ENCODE measurements at regions not wholly inside any gene's neighbourhood (a gene's known extent, or its start where the extent isn't known, plus 50 kb on each side); places are given as distances from the start of the nearest gene placed in this dataset.

DNA sequence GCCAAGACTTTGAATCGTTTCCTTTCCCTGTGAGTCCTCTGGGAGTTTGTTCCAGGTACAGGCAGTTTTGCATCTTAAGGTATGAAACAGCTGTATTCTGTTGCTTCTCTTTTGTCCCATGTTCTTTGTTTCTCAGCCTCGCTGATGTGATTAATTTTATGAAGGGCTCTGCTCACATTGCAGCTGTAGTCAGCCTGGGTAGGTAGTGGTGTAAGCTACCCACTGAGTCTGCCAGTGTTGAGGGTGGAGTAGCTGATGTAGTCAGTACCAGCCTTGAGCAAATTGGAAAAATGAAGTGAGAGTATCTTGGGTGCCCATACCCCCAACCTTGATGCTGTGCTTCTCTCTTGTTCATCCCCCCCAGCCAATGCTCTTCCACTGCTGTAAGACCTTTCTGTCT, 139.6 kb upstream of the SMIM31 start:
- DNase-seq (ENCODE audit: low read depth), result no peak
- no peak for TF ChIP-seq CTCF (IDR thresholded peaks at IDR 0.05; ENCODE audit: insufficient read depth, low read depth, low read length, missing control alignments)
- no peak overlapping the region for H3K4me3 ChIP-seq (ENCODE audit: low read length)

DNA sequence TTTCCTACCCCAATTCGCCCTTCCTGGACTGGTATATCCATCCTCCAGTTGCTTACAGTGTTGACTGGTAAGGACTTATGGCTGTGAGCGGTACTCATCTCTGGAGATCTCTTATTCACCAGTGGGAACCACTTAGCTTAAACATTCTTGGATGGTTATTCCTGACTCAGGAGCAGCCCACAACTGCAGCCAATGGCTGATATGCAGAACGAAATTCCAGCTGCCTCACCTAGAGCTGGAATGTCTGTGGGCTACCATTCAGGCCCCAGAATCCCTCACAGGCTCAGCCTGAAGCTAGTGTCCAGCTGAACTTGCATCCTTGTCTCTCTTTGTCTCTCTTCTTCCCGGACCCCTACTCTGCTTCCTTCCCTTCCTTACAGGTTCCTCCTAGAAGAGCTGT, 138.9 kb upstream of the SMIM31 start:
- TF ChIP-seq CTCF (IDR thresholded peaks at IDR 0.05; ENCODE audit: insufficient read depth, low read depth, low read length, missing control alignments), result no peak
- no peak overlapping the region for H3K4me3 ChIP-seq (ENCODE audit: low read length)
- no peak for DNase-seq (ENCODE audit: low read depth)

- H3K4me3 ChIP-seq (ENCODE audit: low read length), result no peak overlapping the region
- DNase-seq (ENCODE audit: low read depth), result no peak
- no peak for TF ChIP-seq CTCF (IDR thresholded peaks at IDR 0.05; ENCODE audit: insufficient read depth, low read depth, low read length, missing control alignments)
Observed at GRCh38 chr4:164615964-164616363, 138.0 kb upstream of the SMIM31 start.

DNA sequence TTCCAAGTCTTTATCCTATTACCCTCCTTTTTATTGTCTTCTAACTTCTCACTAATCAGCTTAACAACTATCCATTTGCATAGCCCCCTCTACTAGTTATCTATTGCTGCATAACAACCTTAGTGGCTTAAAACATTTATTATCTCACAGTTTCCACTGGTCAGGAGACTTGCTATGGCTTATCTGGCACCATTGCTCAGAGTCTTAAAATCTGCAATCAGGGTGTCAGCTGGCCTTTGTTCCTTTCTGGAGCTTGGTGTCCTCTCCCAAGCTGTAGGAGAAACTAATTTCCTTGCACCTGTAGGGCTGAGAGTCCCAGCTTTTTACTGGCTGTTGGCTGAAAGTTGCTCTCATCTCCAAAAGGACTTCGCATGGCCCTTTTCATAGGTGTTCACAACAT, 137.0 kb upstream of the SMIM31 start:
- TF ChIP-seq CTCF (IDR thresholded peaks at IDR 0.05; ENCODE audit: insufficient read depth, low read depth, low read length, missing control alignments), result no peak
- no peak for DNase-seq (ENCODE audit: low read depth)
- H3K4me3 ChIP-seq (ENCODE audit: low read length), result no peak overlapping the region

DNA sequence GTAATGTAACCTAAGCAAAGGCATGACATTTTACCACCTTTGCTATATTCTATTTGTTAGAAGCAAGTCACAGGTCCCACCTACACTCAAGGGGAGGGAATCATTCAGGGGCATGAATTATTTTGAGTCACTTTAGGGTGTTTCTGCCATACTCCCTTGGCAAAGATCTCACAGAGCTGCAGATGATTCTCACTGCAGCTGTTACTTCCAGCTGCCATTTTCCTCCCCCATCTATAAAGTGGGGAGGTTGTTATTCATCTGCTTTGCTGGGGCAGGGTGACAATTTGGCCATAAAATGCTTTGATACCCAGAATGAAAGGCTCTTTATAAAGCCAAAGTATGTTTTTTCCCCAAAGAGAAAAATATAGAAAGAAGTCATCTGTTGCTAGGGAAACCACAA, 136.5 kb upstream of the SMIM31 start:
- H3K4me3 ChIP-seq (ENCODE audit: low read length), result no peak overlapping the region
- no peak for DNase-seq (ENCODE audit: low read depth)
- no peak for TF ChIP-seq CTCF (IDR thresholded peaks at IDR 0.05; ENCODE audit: insufficient read depth, low read depth, low read length, missing control alignments)

DNA sequence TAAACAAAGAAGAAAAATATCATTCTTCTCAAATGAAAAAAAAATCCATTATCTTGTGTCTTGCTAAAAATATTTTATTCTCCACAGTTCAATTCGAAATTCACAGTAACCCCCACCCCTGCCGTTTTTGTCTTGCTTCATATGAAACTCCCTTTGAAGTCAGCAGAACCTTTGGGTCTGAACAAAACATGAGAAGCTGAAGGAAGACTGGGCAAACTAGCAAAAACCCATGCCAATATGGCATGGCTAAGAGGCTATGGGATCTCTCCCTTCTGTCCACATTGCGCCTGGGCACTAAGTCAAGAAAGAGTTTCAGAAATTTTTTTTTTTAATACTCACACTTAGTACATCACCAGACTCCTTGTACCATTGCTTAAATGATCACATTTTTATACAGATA, 136.0 kb upstream of the SMIM31 start:
- no peak for TF ChIP-seq CTCF (IDR thresholded peaks at IDR 0.05; ENCODE audit: insufficient read depth, low read depth, low read length, missing control alignments)
- no peak for DNase-seq (ENCODE audit: low read depth)
- H3K4me3 ChIP-seq (ENCODE audit: low read length), result no peak overlapping the region

- no peak for TF ChIP-seq CTCF (IDR thresholded peaks at IDR 0.05; ENCODE audit: insufficient read depth, low read depth, low read length, missing control alignments)
- no peak overlapping the region for H3K4me3 ChIP-seq (ENCODE audit: low read length)
- DNase-seq (ENCODE audit: low read depth), result peak; percentile 92
Observed at GRCh38 chr4:164621886-164622521, 131.9 kb upstream of the SMIM31 start.
